Hepatic stellate cell (primary cell): ENCODE measurements at regions not wholly inside any gene's neighbourhood (a gene's known extent, or its start where the extent isn't known, plus 50 kb on each side); places are given as distances from the start of the nearest gene placed in this dataset.
"Not testable (repeated sequence)": the region's sequence is repeated elsewhere in the genome, so short reads cannot be mapped to it uniquely, and the experiment has no call there.

Experiments used
- DNase-seq: peaks from one replicate; pipeline ENCODE4 v3.0.0; 2011; ENCODE audit warnings: low spot score

- DNase-seq = no peak
Observed at GRCh38 chr12:75702477-75703093, 191.2 kb upstream of the KRR1 start.

GRCh38 chr12:75701859-75702258, 190.4 kb upstream of the KRR1 start:
- no peak for DNase-seq

GRCh38 chr12:75699728-75700496, 188.5 kb upstream of the KRR1 start:
- DNase-seq = no peak

- DNase-seq = no peak
Observed at GRCh38 chr12:75699251-75699650, 187.8 kb upstream of the KRR1 start.

- no peak for DNase-seq
Observed at GRCh38 chr12:75698052-75698451, 186.6 kb upstream of the KRR1 start.

- DNase-seq = no peak
Observed at GRCh38 chr12:75695926-75696325, 184.5 kb upstream of the KRR1 start.

GRCh38 chr12:75694534-75695268, 183.3 kb upstream of the KRR1 start:
- DNase-seq = no peak

GRCh38 chr12:75692876-75693275, 181.5 kb upstream of the KRR1 start:
- DNase-seq = no peak

- DNase-seq = peak; percentile 55
Observed at GRCh38 chr12:75690296-75690955, 179.0 kb upstream of the KRR1 start.

GRCh38 chr12:75686233-75686632, 174.8 kb upstream of the KRR1 start:
- DNase-seq = not testable (repeated sequence)

- DNase-seq = no peak
Observed at GRCh38 chr12:75685617-75686225, 174.3 kb upstream of the KRR1 start.

GRCh38 chr12:75684678-75685616, 173.5 kb upstream of the KRR1 start:
- peak; percentile 5 for DNase-seq

GRCh38 chr12:75683995-75684586, 172.7 kb upstream of the KRR1 start:
- DNase-seq = not testable (repeated sequence)

GRCh38 chr12:75683220-75683619, 171.8 kb upstream of the KRR1 start:
- no peak for DNase-seq

- no peak for DNase-seq
Observed at GRCh38 chr12:75677522-75677921, 166.1 kb upstream of the KRR1 start.

- no peak for DNase-seq
Observed at GRCh38 chr12:75674393-75674792, 163.0 kb upstream of the KRR1 start.

GRCh38 chr12:75672200-75672599, 160.8 kb upstream of the KRR1 start:
- no peak for DNase-seq

GRCh38 chr12:75670216-75670615, 158.8 kb upstream of the KRR1 start:
- DNase-seq = no peak

- DNase-seq = peak; percentile 14
Observed at GRCh38 chr12:75666939-75667334, 155.5 kb upstream of the KRR1 start.

- peak; percentile 10 for DNase-seq
Observed at GRCh38 chr12:75666126-75666938, 154.9 kb upstream of the KRR1 start.
